ENCODE measurements at regions not wholly inside any gene's neighbourhood (a gene's known extent, or its start where the extent isn't known, plus 50 kb on each side); places are given as distances from the start of the nearest gene placed in this dataset.

DNA sequence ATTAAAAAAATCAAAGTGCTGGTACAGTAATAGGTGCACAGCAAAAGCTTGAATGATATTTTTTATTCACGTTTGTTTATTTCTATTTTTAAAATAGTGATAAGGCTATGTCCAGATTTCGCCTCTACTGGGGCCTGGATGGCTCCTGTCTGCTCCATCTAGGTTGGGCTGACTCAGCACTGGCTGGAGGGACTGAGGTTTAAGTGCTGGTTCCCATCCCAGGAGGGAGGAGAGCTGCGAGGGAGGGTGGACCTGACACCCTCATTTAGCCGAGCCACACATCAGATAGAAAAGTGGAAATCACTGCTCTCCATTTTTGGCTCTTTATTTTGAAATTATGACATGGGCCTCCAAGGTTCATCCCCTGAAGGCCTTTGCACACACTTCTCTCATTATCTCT, 95.4 kb upstream of the AGBL1 start:
- no peak for DNase-seq

DNA sequence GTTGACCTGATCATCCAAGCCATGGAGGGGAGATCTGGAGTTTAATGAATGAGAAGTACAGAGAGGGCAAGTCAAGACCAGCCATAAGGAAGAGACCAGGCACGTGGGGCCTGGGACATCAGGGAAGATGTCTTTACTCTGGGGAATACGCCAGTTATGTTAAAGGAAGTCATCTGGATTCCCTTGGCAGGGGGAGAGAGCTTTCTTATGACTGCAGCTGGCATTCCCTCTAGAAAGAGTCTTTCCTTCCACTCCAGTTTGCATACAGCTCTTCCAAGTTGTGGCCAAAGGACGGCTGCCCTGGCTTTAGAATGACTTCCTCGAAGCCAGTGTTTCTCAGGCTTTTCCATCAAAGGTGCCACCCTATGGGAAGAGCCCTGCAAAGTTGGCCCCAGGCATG, 93.6 kb upstream of the AGBL1 start:
- no peak for DNase-seq

DNA sequence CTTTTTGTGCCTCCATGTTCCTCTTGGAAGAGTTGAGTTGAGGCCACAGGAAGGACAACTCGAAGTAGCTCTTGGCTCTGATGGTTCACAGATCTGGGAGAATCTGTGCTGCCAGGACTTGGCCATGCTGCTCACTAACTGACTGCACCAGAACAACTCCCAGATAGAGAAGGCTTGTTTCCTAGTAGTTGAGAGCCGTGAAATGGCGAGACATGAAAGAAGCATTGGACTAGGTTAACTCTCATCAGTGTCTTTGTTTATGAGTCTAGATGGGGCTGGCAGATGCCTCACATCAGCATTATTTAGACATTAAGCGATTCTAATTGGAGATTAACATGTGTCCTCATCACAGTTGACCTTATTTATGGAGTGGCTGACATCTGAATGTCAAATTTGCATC, 92.9 kb upstream of the AGBL1 start:
- no peak for DNase-seq

DNA sequence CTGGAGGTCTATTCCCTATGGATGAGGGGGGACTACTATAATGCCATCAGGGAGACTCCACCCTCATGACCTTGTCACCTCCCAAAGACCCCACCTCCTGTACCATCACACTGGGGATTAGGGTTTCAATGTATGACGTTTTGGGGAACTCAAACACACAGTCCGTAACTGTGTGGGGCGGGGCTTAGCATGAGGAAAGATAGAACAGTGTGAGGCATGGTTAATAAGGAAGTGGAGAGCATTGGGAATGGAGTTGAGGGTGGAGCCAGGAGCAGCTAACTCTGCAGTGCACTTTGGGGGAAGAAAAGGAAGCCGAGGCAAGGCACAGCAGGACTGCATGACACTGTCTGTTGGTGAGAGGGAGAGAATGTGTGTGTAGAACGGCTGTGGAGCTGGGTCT, 90.9 kb upstream of the AGBL1 start:
- DNase-seq: no peak

DNA sequence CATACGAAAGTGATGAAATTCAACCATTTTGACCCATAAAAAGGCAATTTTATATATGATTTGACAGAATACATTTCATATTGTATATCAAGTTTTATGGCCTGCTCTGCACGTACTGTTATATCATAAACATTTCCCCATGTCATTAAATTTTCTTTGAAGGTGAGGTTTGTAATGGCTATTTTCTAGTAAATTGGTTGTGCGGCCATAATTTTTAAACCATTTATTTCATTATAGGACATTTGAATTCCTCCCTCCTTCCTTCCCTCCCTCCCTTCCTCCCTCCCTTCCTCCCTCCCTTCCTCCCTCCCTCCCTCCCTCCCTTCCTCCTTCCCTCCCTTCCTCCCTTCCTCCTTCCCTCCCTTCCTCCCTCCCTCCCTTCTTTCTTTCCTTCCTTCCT, 87.4 kb upstream of the AGBL1 start:
- DNase-seq: no peak

DNA sequence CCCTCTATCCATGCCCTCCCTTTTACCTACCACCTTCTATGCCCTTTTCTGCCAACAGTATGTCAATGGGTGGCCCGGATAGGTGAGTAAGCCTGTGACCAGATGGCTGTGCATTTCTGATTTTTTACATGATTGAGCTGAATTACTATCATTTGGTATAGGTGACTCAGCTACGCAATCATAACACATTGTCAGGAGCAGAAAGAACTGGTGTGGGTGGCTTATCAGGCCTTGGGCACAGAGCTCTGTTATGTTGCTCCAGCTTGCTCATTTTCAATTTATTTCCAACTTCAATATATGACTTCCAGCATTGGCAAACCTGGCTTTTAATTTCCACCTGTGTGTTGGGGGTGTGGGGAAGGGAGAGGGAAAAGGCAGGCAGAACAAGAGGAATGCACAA, 86.6 kb upstream of the AGBL1 start:
- no peak for DNase-seq

DNA sequence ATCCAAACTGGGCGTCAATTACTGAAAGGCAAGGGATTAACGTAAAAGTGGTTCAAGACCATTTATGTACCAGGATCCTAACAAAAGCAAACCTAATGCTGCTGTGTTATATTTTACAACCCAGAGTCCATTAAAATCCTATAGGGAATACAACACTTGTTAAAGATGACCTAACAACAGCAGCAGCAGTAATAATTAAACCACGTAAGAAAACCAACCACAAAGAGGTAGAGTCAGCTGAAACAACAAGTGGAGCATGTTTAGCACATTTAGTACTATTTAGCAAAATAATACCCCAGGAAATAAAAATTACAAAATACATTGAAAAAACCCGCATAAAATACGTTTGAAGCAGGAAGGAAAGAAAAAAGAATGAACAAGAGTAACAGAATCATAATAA, 82.1 kb upstream of the AGBL1 start:
- no peak for DNase-seq

DNA sequence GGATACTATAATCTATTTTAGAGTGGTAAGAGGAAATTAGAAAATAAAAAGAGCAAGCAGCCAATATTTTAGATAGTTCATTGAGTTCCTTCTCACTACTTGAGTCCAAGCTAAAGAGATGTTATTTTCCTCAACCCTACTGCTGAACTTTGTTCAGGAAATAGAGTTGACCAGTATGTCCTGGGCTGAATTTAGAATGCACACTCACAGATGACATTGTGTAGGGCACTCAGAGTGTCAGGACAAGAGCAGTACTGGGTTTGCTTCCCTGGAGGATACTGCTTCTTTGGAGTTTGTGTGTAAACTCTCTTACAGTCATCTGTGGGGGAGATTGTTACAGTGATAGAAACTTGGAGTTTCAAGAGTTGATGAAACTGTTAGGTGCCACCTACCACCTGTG, 80.0 kb upstream of the AGBL1 start:
- no peak for DNase-seq

DNA sequence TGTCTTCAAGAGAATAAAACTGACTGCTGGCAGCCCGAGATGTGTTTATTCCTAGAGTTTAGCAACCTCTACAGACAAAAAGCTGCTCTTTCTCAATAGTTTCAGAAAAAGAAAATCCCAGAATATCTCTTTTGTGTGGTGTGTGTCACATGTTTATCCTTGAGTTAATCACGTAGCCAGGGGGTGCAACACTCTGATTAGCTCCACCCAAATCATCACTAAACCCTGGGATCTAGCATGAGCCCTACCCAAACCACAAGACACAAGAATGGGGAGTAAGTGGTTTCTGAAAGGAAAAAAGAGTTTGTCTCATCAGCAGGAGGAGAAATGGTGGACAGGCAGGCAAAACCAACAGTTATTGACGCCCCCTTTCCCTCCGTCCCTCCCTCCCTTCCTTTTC, 78.5 kb upstream of the AGBL1 start:
- no peak for DNase-seq

DNA sequence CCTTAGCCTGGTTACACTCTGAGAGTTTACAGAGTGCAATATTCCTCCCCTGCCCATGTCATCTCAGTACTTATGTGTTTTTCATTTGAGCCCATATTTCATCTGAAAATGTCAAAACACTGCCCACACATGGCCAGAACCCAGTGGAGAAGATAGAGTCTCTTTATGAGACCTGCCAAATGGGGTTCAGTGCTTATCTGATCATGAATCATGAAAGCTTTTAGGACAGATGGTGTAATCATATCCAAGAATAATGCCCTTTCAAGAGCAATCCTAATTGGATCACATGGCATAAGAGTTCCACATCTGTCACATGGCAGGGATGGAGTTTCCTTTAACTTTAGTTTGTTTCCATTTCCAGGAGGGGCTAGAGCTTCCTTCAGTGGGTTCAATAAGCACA, 77.2 kb upstream of the AGBL1 start:
- no peak for DNase-seq

DNA sequence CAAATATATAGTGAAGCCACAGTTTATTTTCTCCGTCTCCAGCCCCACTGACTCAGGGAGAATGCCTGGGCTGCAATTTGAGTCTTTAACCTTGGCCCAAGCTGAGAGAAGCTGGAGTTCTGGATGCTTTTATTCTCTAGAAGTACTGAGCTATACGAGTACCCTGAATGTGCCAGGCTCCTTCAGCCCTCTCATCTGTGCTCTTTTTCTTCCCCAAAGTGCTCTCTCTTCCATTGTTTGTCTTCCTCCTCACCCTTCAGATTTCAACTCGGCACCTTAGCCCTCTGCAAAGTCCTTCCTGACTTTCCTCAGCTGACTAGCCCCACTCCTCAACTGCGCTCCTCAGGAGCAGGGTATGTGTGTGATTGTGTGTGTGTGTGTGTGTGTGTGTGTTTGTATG, 75.6 kb upstream of the AGBL1 start:
- DNase-seq: no peak

DNA sequence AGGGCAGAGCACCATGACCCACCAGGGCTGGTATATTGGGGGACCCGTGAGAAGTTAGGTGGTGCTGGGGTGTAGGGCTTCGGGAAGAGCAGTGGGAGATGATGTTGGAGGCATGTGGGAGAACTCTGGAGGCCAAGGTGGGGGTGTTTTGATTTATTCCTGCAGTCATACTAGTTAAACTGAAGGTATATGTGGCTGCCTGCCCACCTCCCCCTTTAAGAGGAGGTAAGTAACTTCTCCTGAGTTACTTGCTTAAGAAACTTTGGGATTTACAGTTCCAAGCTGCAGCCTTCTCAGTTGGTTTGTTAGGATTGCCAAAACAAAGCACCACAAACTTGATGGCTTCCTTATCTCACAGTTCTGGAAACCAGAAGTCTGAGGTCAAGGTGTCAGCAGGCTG, 73.1 kb upstream of the AGBL1 start:
- no peak for DNase-seq

DNA sequence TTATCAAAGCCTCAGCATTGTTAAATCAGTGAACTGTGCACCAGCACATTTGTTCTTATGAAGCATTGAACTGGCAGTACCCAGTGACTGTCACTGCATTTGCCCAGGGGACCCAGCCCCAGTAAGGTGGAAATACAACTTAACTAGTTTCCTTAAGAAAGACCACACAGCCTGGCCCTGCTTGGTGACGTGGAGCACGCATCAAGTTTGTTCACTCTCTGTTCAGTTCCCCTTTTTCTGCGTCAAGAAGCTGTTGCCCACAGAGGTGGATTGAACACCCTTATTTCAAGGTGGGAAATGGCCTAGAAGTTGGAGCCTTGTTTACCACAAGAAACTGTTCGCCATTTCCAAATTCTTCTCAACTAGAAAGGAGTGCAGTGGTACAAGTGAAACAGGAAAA, 69.9 kb upstream of the AGBL1 start:
- no peak for DNase-seq

DNA sequence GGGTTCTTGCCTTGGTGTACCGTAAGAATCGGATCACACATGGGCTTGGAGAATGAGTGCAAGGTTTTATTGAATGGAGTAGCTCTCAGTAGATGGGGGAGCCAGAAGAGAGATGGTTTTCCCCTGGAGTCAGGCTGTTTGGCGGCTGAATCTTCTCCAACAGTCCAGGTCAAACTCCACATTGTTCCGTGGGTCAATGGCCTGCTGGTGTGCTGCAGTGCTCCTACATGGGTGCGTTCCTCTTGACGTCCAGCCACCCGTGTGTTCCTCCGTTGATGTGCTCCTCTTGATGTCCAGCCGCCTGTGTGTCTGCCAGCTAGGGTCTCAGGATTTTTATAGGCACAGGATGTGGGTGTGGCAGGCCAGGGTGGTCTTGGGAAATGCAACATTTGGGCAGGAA, 69.3 kb upstream of the AGBL1 start:
- DNase-seq: no peak

DNA sequence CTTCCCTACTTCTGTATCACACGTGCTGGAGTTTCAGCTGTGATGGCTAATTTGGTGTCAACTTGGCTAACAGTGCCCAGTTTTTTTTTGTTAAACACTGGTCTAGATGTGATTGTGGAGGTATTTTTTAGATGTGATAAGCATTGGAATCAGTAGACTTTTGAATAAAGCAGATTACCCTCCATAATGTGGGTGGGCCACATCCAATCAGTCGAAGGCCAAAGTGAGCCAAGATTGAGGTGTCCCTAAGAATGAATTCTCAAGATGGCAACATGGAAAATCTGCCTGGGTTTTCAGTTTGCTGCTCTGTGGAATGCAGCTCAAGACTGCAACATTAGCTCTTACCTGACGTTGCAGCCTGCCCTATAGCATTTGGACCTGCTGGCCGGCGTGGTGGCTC, 68.8 kb upstream of the AGBL1 start:
- no peak for DNase-seq

DNA sequence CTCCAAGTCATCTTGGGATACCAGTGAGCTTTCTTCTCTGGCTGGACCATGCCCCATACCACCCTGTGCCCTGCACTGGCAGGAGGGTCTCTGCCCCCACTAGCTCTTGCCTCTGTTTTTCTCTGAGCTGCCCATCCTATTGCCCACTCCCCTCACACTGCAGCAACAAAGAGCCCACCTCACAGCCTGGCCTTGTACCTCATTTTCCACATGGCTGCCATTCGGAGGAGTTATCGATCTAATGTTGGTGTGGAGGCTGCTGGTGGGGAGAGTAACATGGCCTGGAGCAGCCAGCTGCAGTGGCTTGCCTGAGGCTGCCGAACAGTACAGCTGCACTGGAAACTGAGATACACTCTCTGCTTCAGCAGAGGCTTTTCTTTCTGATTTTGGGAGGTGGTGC, 65.7 kb upstream of the AGBL1 start:
- no peak for DNase-seq

DNA sequence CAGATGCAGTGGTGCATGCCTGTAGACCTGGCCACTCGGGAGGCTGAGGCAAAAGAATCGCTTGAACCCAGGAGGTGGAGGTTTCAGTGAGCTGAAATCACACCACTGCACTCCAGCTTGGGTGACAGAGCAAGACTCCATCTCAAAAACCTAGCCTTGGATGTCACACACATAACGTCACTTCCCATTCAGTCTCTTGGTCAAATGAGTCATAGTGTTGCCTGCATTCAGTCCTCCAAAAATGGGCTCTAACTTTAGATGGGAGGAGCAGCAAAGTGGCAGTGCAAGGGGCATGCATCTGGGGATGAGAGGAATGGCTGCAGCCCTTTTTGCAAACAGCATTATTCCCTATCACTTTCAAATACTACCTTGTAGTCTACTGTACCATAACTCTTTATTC, 62.9 kb upstream of the AGBL1 start:
- no peak for DNase-seq

DNA sequence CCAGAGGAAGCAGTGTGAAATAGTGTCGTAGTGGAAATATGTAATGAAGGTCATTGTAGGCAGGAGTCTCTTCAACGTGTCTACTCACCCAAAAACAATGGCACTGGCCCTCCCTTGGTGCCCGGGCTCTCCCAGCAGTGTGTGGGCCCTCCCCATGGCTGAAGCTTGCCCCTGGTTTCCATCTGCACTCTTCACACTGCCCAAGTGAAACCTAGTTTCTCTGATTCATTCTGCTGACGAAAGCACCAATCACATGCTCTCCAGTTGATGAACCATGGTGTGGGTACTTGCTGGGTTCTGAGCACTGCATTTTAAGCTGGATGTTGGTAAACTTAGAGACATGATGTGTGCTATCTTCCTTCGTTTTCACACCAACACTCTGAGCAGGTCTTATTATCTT, 61.0 kb upstream of the AGBL1 start:
- DNase-seq: no peak

DNA sequence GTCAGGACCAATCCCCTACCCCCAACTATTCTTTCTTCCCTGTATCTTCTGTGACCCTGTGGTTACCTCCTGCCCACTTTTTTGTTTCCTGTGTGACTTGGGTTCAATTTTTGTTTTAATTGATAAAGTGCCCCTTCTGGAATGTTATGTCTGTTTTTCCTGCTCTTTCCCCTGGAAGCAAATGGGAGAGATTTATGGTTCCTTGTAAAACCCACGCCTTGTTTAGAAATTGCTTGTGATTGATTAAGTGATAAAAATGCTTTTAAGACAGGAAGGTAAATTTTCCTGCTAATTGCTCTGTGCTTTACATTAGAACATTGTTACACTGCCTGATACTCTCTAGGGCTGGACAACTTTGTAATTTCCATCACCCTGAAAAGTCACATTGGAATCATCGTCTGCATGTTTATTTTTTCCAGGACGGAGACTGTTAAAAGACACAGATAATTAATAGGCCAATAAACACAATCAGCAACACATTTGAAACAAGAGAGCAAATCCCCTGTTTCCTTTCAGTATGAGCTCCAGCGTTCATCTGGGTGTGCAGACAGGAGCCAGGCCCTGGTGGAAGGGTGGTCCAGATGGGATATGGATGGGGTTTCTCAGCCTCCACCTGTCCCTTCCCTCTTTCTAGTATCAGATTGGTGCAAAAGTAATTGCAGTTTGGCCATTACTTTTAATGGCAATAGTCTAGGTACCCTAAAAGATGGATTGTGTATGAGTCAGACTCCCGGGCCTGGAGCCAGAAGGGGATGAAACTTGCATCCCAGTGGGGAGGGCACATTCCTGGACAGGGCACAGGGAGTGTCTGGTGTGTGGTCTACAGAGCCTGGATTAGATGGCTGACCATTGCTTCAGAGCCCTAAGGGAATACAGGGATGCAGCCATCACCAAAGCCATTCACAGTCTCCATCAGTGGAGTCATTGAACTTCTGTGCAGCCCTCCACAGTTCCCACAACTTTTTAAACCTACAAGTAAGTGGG, 58.1 kb upstream of the AGBL1 start:
- no peak for DNase-seq

DNA sequence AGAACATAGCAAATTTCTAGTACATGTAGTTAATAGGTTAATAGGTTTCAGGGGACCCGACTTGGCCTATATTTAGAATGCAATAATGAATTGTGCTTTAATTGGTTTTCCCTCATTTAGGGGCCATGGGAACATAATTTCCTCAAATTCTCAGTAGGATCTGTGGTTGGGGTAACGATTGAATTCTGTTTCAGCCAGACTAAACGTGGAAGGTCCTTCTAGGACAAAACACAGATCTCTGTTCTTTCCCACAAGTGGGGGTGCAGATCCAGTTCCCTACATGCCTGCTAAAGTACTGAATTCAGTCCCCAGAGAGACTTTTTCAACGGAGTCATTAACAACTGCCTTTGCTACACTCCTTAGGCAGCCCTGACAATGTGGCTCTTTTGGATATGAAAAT, 50.7 kb upstream of the AGBL1 start:
- DNase-seq: no peak
